Endothelial cell of umbilical vein (primary cell): ENCODE measurements at regions not wholly inside any gene's neighbourhood (a gene's known extent, or its start where the extent isn't known, plus 50 kb on each side); places are given as distances from the start of the nearest gene placed in this dataset.

Experiments
- BruUV-seq: library from RNA; stranded (reverse); fragments of 400-500 nt; replicated peaks from 2 replicates; lab custom pipeline; 2021; lab: Mats Ljungman, UMichigan
- CTCF ChIA-PET: fragments of 300-600, 350-600 bp; sonication (Branson Sonifier 250); formaldehyde crosslinking; loops from one replicate; lab custom pipeline; 2021; ENCODE audit warnings: antibody characterized with exemption, inconsistent platforms; lab: Charles Lee
- POLR2A ChIA-PET: fragments of 300-600, 350-600 bp; sonication (Branson Sonifier 250); formaldehyde crosslinking; loops from one replicate; lab custom pipeline; 2021; ENCODE audit warnings: antibody characterized with exemption, inconsistent platforms; lab: Charles Lee
- DNase-seq: peaks from one replicate; pipeline ENCODE4 v3.0.0-alpha.2; 2011; ENCODE audit warnings: low read depth, low spot score
- FAIRE-seq: peaks from 2 replicates; lab custom pipeline; 2011; peaks lifted over from hg19 to GRCh38; lab: Jason Lieb, UNC
- H2AFZ ChIP-seq: 2 replicates; pipeline ENCODE4 v1.6.0; 2012; ENCODE audit warnings: low read depth, low read length, control low read depth, inconsistent platforms
- H3K27ac ChIP-seq: 2 replicates; pipeline ENCODE4 v1.5.1; 2011; ENCODE audit warnings: low read depth, mild to moderate bottlenecking, control low read depth, low read length, moderate library complexity; ENCODE audit not compliant: insufficient read depth
- H3K27me3 ChIP-seq, 2 experiments: 2 replicates each; pipeline versions ENCODE4 v1.6.0 to v1.6.1; 2011; ENCODE audit warnings: low read length in 2 of 2, mixed read lengths in 1 of 2; ENCODE audit not compliant: control insufficient read depth in 2 of 2, insufficient read depth in 2 of 2
- H3K36me3 ChIP-seq, 2 experiments: 2 replicates in 1 of 2; 3 replicates in 1 of 2; pipeline ENCODE4 v1.5.1; 2011; ENCODE audit warnings: low read length in 2 of 2, mild to moderate bottlenecking in 1 of 2, moderate library complexity in 1 of 2; ENCODE audit not compliant: control insufficient read depth in 2 of 2, insufficient read depth in 2 of 2; ENCODE audit errors: extremely low read depth in 1 of 2
- H3K4me1 ChIP-seq: 3 replicates; pipeline ENCODE4 v1.5.1; 2011; ENCODE audit warnings: mild to moderate bottlenecking, low read length; ENCODE audit not compliant: control insufficient read depth, insufficient read depth; ENCODE audit errors: extremely low read depth
- H3K4me2 ChIP-seq: 2 replicates; pipeline ENCODE4 v1.6.1; 2011; ENCODE audit warnings: low read length, control low read depth, mixed read lengths; ENCODE audit not compliant: insufficient read depth
- H3K4me3 ChIP-seq, 3 experiments: fragments of 200-600 bp in 1 of 3; sonication (generic), shearing (Covaris generic) in 1 of 3; replicated peaks in 1 of 3; 2 replicates each; pipeline ENCODE4 v1.5.1; 2011 to 2016; ENCODE audit warnings: control low read depth in 3 of 3, low read length in 3 of 3, mild to moderate bottlenecking in 2 of 3, inconsistent platforms in 1 of 3, low read depth in 1 of 3, moderate library complexity in 1 of 3; ENCODE audit not compliant: insufficient read depth in 1 of 3
- H3K79me2 ChIP-seq: 2 replicates; pipeline ENCODE4 v1.6.0; 2012; ENCODE audit warnings: low read length, inconsistent platforms; ENCODE audit not compliant: control insufficient read depth, insufficient read depth
- H3K9ac ChIP-seq: replicated peaks from 2 replicates; pipeline ENCODE3; 2011; ENCODE audit warnings: low read length, control low read depth; ENCODE audit not compliant: insufficient read depth; ENCODE audit errors: extremely low read depth
- H3K9me1 ChIP-seq: replicated peaks from 3 replicates; pipeline ENCODE4 v1.6.0; 2011; ENCODE audit warnings: mild to moderate bottlenecking, low read length; ENCODE audit not compliant: control insufficient read depth, insufficient read depth; ENCODE audit errors: extremely low read depth
- H3K9me3 ChIP-seq: replicated peaks from 2 replicates; pipeline ENCODE4 v1.5.1; 2012; ENCODE audit warnings: low read length, inconsistent platforms; ENCODE audit not compliant: control insufficient read depth, insufficient read depth
- H4K20me1 ChIP-seq: replicated peaks from 2 replicates; pipeline ENCODE3; 2011; ENCODE audit warnings: mild to moderate bottlenecking, low read length; ENCODE audit not compliant: control insufficient read depth, insufficient read depth; ENCODE audit errors: extremely low read depth
- EZH2 ChIP-seq: IDR thresholded peaks from 2 replicates; pipeline ENCODE4 v1.6.1; 2012; ENCODE audit warnings: borderline replicate concordance, low read depth, mild to moderate bottlenecking, moderate library complexity, low read length, inconsistent platforms; ENCODE audit not compliant: severe bottlenecking
- FOS ChIP-seq: IDR thresholded peaks from 2 replicates; pipeline ENCODE4 v1.6.1; 2011; ENCODE audit warnings: mild to moderate bottlenecking, low read length, moderate library complexity, borderline replicate concordance; ENCODE audit not compliant: insufficient read depth
- GATA2 ChIP-seq: IDR thresholded peaks from 2 replicates; pipeline ENCODE4 v1.7.0; 2011; ENCODE audit warnings: low read depth, mild to moderate bottlenecking, moderate library complexity, mixed read lengths, low read length; ENCODE audit not compliant: insufficient read length, insufficient read depth
- JUN ChIP-seq: IDR thresholded peaks from 2 replicates; pipeline ENCODE4 v1.6.1; 2011; ENCODE audit warnings: borderline replicate concordance, low read depth; ENCODE audit not compliant: insufficient read length, insufficient read depth
- MYC ChIP-seq: IDR thresholded peaks from one replicate; pipeline ENCODE4 v1.6.1; 2011; ENCODE audit warnings: mild to moderate bottlenecking, low read depth, low read length
- POLR2A ChIP-seq: IDR thresholded peaks from 2 replicates; pipeline ENCODE4 v1.6.1; 2012; ENCODE audit warnings: low read depth, mild to moderate bottlenecking, control low read depth, low read length
- POLR2AphosphoS5 ChIP-seq: IDR thresholded peaks from 2 replicates; pipeline ENCODE4 v1.6.1; 2012; ENCODE audit warnings: low read depth, mild to moderate bottlenecking, control low read depth, low read length, moderate library complexity; ENCODE audit not compliant: insufficient read depth
- dilution Hi-C: fragments of 300-500 bp; cut with MboI; formaldehyde crosslinking; loops from one replicate; pipeline ENCODE4 v1.15.0; 2019; ENCODE audit warnings: low sequenced_read_pairs; ENCODE audit not compliant: extremely low pct_ligation_motif_present
- intact Hi-C: fragments of 100-400 bp; cut with micrococcal nuclease; formaldehyde crosslinking; loops from one replicate; pipeline ENCODE4 v1.10.0; 2022
- TF ChIP-seq, protein P1 (sequence below), 2 donors: IDR thresholded peaks; 1 replicate in 1 of 2; 2 replicates in 1 of 2; pipeline ENCODE4 v1.5.1; 2011; ENCODE audit warnings: low read length in 2 of 2, mild to moderate bottlenecking in 2 of 2, moderate library complexity in 2 of 2, control low read depth in 1 of 2, inconsistent platforms in 1 of 2, low read depth in 1 of 2; ENCODE audit not compliant: insufficient read depth in 1 of 2; ENCODE audit errors: extremely low read depth in 1 of 2
- TF ChIP-seq, protein P2 (sequence below): IDR thresholded peaks from 2 replicates; pipeline ENCODE4 v1.6.1; 2011; ENCODE audit not compliant: insufficient read depth, insufficient read length

DNA sequence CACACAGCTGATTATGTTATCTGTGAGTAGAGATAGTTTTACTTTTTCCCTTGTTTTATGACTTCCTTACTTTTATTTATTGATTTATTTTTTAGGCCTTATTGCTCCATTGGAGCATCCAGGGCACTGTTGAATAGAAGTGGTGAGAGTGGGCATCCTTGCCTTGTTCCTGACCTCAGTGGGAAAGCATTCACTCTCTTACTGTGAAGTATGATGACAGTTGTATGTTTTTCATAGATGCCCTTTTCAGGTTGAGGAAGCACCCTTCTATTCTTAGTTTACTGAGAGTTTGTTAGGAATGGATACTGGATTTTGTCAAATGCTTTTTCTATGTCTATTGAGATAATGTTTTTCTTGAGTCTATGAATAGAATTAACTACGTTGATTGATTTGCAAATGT, 88.6 kb downstream of the XRCC2 start:
- intact Hi-C loops, result no loop called here
- Histone ChIP-seq H3K4me2 (no peak overlapping the region), H3K9ac (no peak overlapping the region), H3K36me3 (no peaks in the 10 kb centered on the region), H2AFZ (no peak overlapping the region), H3K27me3 (no peaks in the 10 kb centered on the region), H3K4me3 (no peak overlapping the region), H3K4me1 (no peaks in the 10 kb centered on the region), H3K9me1 (no peaks in the 10 kb centered on the region), H3K9me3 (no peaks in the 10 kb centered on the region), H3K27ac (no peak overlapping the region), H3K79me2 (no peaks in the 10 kb centered on the region), H4K20me1 (no peaks in the 10 kb centered on the region)
- CTCF ChIA-PET, result no interaction called here
- no peak for TF ChIP-seq POLR2AphosphoS5
- no peak for TF ChIP-seq POLR2A
- TF ChIP-seq GATA2, result no peak
- no peak for TF ChIP-seq EZH2
- no peak for TF ChIP-seq FOS
- TF ChIP-seq, protein P1, sequence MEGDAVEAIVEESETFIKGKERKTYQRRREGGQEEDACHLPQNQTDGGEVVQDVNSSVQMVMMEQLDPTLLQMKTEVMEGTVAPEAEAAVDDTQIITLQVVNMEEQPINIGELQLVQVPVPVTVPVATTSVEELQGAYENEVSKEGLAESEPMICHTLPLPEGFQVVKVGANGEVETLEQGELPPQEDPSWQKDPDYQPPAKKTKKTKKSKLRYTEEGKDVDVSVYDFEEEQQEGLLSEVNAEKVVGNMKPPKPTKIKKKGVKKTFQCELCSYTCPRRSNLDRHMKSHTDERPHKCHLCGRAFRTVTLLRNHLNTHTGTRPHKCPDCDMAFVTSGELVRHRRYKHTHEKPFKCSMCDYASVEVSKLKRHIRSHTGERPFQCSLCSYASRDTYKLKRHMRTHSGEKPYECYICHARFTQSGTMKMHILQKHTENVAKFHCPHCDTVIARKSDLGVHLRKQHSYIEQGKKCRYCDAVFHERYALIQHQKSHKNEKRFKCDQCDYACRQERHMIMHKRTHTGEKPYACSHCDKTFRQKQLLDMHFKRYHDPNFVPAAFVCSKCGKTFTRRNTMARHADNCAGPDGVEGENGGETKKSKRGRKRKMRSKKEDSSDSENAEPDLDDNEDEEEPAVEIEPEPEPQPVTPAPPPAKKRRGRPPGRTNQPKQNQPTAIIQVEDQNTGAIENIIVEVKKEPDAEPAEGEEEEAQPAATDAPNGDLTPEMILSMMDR (IDR thresholded peaks at IDR 0.05; ENCODE audit: extremely low read depth in 1 of 2, insufficient read depth in 1 of 2, low read depth in 1 of 2, low read length in 2 of 2), result no peak
- TF ChIP-seq MYC, result no peak
- TF ChIP-seq JUN, result no peak
- TF ChIP-seq, protein P2, sequence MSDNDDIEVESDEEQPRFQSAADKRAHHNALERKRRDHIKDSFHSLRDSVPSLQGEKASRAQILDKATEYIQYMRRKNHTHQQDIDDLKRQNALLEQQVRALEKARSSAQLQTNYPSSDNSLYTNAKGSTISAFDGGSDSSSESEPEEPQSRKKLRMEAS, result no peak
- no TSS peak for BruUV-seq
- FAIRE-seq (no peak), DNase-seq (no peak)
- POLR2A ChIA-PET, result no interaction called here
- dilution Hi-C loops, result no loop called here
